ENCODE measurements at regions not wholly inside any gene's neighbourhood (a gene's known extent, or its start where the extent isn't known, plus 50 kb on each side); places are given as distances from the start of the nearest gene placed in this dataset.
A peak's percentile ranks its signal among the peaks of the same experiment; 100 is the strongest.

DNA sequence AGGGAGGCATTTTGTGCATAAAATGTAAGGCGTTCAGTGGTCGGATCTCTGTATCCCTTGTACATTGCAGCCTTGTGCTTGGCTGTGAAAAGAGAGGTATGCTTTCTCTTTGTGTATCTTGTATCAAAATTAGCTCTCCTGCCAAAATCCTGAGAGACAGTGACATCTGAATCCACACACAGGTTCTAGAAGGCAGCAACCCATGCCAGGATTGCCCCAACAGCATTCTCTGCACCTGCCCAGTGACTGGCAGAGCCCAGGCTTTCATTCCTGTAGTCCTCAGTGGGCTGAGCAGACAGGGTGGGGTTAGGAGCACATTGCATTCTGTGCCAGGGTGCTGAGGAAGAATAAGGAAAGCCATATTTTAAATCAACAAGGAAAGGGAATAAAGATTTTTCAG, 740.3 kb upstream of the RAB6C start:
- no peak for DNase-seq

DNA sequence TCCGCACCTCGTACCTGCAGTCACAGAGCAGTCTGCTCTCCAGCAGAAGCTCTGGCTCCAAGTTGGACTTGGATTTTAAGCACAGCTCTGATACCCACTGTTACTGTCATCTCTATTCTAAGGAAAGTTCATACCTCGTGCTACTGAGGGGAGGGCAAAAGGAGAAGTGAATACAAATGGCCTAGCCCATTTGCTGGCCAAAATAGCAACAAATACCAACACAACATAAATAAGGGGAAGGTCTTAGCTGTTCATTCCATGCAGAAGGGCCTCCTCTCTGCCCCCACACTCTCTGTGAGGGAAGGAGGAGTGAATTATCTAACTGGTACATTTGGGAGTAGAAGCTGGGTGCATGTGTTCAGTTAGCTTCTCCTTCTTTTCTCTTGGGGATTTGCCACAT, 739.4 kb upstream of the RAB6C start:
- no peak for DNase-seq

DNA sequence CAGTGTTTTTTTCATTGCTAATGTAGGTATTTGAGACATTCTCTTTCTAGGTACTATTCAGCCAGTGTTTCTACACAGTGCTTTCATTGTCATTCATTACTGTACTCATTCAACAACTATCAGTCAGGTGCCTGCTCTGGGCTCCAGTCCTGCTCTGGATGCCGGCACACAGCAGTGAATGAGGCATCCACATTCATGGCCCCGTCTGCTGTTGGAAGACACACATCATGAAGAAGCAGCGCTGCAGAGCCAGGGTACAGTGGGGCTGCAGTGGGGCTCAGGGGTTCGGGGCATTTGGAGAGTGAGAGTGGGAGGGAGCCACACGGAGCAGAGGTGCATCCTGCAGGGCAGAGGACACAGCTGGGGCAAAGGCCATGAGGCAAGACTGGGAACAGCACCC, 737.2 kb upstream of the RAB6C start:
- no peak for DNase-seq

DNA sequence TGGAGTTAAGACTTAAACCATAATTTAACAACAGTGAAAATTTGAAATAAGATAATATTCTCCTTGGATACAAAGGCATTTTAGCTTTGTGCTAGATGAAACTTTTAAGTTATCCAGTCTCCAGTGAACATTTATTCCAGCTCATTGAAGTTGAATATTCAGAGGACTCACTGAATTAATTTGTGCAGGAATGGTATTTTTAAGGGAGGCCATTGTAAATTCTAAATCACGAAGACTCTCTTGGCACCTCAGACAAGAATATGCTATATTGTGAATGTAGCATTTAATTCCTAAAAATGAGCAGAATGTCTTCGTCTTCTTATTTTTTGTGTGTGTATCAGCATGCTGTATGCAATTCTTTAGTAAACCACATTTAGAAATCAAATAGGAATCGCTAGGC, 731.7 kb upstream of the RAB6C start:
- DNase-seq = no peak

DNA sequence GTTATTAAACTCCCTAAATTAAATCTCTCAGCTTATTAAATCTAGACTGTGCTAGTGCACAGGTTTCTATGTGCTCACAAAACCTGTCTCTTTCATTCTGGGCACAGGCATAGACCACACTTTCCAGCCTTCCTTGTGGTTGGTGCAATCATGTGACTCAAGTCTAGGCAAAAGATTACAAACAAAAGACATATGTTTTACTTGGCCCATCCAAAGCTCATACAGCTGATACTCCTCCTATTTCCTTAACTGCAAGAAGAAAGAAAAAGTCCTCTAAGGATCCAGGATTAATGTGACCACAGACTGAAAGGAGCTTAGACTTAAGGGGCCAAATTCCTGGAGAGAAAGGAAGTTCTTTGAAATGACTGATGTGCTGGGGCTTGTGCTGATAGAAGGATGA, 731.3 kb upstream of the RAB6C start:
- DNase-seq = no peak

DNA sequence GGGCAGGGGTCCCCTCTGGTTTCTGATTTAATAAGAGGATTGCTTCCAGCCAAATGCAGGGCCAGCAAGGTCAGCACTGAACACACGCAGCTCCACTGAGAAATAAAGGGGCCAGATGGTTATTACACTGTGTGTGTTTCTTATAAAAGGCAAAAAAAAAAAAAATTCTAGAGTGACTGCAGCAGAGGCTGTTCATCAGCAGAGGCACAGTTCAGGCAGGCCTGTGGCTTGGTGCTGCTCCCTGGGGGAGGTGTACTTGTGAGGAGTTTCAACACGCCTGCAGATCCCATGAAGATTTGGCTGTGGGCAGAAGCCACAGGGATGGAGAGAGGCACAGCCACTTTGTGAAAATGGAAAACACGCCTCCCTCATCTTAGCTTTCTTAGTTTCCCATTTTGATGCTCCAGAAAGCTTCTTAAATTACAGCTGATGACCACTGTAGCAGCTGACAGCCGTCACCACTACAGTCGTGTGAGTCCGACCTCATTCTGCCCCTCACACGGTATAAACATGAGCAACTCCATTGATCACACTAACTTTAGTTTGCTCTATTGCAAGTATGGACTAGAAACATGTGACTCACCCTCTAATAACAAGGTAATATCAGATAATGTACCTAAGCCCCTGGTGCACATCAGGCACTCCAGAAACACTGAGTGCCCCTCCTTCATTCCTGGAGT, 726.5 kb upstream of the RAB6C start:
- DNase-seq = no peak

DNA sequence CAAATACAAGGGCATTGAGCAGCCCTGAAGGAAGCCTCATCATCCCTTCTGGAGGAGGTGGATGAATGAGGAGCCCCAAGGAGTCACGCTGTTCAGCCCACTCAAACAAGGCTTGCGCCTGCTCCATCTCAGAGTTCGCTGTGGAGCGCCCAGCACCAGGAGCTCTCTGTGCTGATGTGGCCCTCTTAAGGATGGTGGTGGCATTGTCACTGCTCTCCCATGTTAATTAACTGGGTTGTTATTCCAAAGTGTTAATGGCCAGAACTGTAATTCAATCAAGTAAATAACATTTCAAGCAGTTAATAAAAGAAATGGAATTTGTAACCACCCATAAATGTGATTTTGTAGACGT, 726.0 kb upstream of the RAB6C start:
- peak; percentile 51 for DNase-seq

DNA sequence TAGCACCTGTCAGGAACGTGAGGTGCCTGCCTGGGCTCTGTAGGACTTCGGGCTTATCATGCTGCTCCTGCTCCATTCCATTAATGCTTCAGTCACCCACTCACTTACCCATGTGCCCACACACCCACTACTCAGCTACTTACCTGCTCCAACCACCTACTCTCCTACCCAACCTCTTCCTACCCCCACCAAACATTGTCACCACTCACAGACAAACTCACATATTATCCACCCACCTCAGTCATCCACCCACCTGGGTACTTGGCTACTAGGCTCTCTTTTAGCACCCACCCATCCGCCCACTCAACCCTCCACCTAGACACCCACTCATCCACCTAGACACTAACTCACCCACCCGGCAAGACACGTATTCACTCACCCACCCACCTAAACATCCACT, 724.7 kb upstream of the RAB6C start:
- no peak for DNase-seq

DNA sequence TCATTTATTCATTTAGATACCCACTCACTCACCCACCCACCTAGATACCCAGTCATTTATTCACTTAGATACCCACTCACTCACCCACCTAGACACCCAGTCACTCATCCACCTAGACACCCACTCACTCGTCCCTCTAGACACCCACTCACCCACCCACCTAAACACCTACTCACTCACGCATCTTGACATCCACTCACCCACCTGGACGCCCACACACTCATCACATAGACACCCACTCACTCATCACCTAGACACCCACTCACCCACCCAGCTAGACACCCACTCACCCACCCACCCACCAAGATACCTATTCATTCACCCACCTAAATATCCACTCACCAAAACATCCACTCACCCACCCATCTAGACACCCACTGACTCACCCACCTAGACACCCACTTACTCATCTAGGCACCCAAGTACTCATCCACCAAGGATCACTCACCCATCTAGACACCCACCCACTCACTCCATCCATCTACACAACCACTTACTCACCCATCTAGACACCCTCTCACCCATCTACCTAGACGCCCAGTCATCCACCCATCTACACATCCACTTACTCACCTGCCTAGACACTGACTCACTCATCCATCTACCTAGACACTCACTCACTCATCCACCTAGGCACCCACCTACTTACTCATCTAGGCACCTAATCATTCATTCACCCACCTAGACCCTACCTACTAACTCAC, 723.7 kb upstream of the RAB6C start:
- no peak for DNase-seq

DNA sequence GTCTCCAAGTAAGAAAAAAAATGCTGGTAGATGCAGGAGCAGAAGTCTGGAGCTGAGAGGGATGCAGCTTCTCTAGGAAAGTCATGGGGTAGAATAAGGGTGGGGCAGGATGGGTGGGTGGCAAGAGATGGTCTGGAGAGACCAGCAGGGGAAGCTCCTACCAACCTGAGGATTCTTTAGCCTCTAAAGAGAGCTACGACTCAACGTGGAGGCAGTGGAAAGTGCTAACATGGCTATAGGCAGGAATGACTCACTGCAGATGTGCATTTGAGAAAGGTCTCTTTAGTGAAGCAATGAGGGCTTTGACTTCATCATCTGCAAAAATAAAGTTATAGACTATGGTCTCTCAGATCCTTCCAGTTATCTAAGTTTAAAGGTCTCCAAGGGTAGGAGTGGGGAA, 722.8 kb upstream of the RAB6C start:
- no peak for DNase-seq

DNA sequence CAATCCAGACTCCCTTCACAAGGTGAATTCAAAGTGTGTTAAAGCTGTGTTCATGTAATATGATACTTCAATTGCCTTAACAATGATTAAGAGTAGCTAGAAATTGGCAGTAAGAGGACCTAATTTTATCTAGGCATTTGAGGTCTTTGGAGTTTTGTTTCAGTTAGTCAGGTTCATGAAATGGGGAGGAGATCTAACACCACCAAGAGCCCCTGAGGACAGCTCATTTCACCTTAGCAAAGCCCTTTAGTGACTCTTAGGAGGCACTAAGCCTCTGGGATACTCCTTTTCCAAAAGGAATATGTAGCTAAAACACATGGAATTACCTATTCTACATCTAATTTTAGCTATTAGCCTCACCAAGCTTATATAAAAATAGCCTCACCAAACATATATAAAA, 716.5 kb upstream of the RAB6C start:
- DNase-seq = no peak

DNA sequence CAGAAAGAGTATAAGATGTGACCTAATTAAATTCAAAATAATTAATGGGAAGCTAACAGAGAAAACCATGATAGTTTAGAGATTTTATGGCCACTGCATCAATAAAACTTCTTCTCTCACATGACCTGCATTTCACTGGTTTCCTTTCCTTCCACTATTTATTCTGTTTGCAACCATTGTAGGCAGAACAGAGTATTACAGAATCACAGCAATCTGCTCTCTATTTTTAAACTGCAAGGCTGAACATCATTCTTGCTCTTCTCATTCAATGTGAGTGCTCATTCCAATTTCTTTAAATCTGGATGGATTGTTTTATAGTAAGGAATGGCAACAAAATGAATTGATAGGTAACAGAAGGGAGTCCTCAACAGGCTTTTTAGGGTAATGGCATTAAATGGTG, 715.5 kb upstream of the RAB6C start:
- DNase-seq = no peak

DNA sequence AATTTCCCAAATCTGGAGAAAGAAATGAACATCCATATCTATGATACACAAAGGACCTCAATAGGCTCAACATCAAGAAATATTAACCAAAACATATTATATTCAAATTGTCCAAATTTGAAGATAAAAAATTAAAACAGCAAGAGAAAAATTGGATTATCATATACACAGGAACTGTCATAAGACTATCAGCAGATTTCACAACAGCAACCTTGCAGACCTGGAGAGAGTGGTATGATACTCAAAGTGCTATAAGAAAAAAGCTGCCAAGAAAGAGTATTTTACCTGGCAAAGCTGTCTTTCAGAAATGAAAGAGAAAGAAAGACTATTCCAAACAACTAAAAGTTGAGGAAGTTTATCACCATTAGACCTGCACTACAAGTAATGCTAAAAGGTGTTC, 711.9 kb upstream of the RAB6C start:
- no peak for DNase-seq

DNA sequence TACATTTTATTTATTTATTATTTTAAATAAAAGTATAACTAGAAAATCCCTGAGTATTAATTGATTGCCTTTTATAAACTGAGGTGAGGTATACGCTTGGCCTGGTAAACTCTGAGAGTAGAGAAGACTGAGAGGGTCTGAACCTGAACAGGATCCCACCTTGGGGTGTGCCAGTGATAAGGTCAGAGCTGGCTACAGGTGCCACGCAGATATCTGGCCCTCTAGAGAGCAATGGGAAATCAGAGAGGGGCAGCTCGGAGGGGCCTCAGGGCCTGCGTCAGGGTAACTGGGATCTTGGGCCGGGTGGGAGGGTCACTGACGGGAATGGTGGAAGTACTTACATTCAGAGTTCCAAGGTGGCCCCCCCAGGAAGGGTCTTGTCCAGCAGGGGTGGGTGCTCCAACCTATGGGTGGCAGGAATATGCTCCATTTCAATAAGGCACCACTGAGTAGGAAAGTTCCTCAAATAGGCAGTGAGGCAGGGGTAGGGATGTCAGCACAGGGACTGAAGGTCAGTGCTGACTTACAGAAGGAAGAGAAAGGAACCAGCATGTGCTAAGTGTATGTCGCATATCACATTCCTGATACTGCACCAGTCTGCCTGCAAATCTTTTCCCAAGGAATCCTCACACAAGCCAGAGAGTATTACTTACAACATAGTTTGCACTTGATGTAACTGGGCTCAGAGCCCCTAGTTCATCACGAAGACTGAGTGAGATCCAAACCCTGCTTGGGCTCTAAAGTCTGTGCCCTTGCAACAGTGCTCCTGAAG, 706.0 kb upstream of the RAB6C start:
- no peak for DNase-seq

DNA sequence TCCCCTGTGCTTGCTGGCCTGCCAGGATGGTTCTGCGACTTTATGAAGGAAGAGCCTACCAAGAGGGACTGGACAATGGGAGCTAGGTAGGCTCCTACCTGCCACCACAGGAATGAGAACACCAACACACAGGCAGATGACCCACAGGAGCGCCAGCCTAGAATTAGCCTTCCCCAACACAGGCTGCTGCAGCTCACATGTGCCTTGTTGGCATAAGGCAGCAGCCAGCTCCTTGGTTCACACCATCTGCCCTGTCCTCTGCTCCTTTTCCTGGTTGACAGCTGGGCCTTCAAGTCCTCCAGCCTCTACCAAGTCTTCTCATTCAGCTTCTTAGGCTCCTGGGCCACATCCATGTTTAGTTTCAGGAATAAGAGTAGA, 705.4 kb upstream of the RAB6C start:
- DNase-seq = no peak

DNA sequence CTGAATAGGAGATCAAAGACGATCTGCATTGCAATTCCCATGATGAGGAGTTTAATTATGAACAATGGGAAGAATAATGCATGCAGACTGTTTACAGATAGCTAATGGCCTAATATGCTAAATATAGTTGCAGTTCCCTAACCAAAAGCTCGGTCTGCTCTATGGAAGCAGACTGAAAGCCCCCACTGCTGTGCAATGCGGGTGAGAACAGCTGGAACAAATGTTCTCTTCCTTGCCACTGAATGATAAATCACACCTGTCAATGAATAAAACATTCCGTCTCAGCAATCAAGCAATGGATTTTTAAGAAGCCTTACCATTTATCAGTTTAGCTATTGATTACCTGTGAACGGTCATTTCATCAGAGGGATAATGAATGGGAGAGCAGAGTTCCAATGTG, 704.5 kb upstream of the RAB6C start:
- no peak for DNase-seq

DNA sequence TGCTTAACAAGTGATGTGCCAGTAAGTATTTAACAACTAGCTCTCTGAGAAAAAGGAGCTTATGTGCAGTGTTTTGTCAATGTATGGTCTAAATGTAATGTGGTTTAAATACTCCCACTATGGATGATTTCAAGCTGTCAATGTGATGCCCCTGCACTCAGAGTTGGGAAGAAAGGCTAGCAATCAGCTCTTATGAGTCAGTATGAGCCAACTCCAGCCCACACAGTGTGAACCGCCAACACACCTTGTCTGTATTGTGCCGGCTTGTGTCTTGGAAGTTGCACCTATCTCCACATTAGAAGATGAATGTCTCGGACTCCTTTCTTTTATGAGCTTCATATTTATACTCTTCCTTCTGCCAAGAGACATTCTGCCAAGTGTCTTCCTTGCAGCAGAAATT, 703.8 kb upstream of the RAB6C start:
- no peak for DNase-seq

DNA sequence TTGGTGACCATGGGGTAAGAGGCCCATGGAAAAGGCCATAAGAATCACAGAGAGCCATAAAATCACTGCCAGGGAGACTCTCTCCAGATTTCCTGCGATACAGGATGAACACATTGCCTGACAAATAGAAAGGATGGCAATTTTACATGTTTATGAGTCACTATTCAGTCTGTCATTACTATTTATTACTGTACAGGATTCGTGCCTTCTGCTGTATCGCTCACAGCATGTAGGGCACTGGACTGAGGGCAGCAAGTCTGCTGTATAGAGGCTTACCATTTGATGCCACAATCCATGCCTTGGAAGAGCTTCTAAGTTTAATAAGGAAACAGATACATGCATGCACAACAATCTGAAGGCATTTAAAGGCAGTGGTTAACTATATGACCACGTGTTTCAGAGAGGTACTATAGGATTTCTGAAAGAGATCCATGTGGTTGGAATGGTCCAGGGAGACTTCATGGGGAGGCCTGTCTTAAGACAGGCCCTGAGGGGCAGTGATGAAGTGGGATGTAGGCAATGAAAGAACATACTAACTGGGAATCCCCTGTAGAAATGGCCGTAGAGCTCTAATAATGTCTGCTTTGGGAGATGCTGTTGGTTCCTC, 702.4 kb upstream of the RAB6C start:
- no peak for DNase-seq

DNA sequence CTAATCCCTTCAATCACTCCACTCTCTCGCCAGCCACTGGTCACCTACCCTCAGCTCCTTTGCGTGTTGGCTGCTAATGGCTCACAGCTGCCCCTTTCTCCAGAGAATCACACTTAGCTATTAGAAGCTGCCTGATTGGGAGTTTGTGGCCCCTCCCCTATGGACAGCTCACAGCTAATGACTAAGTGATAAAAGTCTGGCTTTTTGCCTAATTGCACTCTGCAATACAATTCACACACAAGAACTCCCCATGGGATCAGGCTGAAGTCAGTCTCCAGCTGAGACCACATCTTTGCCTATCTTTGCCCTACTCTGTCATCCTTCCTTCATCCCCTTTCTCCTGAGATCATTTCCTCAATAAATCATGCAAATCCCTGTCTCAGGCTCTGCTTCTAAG, 701.9 kb upstream of the RAB6C start:
- no peak for DNase-seq

DNA sequence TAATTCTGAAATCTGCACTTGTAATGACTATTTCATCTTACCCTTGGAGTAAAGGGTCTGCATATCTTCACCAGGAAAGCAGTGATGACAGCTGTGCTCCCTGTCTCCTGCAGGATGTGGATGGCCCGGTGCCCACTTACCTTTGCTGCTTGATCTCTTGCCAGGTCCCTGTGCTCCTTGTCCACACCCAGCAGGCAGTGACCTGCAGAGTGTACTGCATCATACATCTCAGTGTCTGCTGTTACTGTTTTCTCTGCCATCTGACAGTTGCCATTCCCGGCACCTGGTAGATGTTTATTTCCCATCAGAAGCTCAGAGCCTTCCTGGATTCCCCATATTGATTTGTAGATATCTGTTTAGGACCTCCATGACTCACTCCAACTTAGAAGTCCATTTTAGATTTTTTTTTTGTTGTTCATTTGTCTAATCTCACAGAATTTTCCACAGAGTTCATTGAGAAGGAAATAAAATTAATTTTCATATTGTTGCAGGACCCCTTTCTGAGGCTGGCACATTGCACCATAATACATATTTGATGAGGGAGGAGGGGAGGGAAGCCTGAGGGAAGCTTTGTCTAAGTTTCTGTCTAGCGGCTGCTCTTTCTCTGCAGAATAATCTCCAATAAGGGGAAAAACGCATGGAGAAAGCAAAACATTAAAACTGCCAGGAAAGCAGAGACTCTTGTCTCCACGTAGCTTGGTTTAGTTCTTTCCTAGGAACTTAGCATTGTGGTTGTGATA, 697.5 kb upstream of the RAB6C start:
- no peak for DNase-seq

DNA sequence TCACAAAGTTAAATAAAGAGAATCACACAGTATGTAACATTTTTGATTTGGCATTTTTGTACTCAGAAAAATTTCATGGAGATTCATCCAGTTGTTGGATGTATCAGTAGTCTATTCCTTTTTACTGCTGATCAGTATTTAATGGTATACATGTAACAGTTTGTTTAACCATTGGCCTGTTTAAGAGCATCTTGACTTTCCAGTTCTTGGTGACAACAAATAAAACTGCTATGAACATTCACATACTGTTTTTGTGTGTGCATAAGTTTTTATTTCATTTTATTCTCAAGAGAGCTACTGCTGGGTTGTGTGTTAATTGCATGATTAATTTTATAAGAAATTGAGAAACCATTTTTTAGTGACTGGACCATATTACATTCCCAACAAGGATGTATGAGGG, 694.5 kb upstream of the RAB6C start:
- no peak for DNase-seq

DNA sequence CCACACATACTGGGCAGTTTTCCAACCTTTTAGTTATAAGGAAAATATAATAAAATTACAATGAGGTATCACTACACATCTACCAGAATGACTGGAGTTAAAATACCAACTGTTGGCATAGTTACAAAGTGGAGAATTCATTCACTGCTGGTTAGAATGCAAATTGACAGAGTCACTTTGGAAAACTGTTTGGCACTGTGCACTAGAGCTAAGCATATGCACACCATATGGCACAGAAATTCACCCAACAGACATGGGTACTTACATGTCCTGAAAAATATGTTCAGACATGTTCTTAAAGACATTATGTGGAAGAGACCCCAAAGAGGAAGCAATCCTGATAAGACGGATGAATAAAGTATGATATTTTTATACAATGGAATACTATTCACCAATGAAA, 686.1 kb upstream of the RAB6C start:
- no peak for DNase-seq

DNA sequence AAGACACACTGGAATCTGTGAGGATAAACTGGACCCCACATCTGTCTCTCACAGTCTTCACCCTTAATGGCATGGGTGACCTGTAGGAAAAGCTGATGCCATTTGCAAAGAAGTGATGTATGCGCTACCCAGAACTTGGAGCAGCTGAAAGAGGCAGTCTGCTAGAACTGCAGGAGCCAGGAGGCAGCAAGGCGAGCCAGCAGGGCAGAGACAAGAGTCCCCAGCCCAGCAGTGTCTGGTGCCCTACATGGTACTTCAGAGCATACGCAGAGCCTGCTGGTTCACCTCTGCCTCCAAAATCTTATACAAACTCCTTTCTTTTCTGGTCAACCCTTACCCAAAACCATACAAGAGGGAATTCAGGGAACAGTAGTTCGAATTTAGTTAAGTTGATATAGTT, 683.1 kb upstream of the RAB6C start:
- no peak for DNase-seq

Measured in NCI-H510A treated with DMSO at 0.1 percent for 48 hours (cell line).